HG03442 (cell line): ENCODE measurements at regions not wholly inside any gene's neighbourhood (a gene's known extent, or its start where the extent isn't known, plus 50 kb on each side); places are given as distances from the start of the nearest gene placed in this dataset.

Experiments
- ATAC-seq: cut with Tn5 transposase; IDR thresholded peaks from one replicate; pipeline ENCODE4 v1.9.1; 2021; ENCODE audit warnings: mild to moderate bottlenecking, moderate library complexity; ENCODE audit not compliant: unreplicated experiment

DNA sequence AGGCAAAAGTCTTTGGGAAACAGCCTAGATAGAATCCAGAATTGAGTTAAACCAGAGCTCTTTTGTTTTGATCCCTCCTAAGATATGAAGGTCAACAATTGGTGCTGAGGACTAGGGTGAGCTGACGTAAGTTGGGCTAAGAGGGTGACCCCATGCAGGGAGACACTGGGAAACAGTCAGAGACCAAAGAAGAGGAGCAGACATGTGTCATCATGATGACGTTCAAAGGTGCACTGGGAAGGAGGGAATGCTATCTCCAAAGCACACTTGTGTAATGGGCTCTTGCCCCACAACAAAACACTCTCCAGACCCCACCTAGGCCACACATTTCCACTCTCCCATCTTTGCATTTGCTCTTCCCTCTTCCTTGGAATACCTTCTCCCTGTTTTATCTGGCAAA, 481.4 kb downstream of the COG6 start:
- ATAC-seq = no peak

DNA sequence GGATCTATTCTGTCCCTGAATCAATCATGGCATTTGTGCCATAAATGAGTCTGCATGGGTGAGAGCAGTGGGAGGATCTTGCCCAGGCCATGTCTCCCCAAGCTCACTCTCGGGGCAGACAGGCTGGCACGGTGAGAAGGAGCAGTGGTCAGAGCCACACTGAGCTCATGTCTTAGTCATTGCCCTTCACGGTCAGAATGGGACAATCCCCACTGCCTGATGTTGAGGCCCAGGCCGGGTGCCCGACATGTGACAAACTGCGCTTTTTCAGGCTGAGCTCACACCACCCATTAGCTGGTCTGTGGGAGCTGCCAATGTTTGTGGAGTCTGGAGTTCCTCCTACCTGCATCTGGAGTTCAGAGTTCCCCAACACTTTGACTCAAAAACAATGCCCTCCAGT, 481.9 kb downstream of the COG6 start:
- no peak for ATAC-seq

DNA sequence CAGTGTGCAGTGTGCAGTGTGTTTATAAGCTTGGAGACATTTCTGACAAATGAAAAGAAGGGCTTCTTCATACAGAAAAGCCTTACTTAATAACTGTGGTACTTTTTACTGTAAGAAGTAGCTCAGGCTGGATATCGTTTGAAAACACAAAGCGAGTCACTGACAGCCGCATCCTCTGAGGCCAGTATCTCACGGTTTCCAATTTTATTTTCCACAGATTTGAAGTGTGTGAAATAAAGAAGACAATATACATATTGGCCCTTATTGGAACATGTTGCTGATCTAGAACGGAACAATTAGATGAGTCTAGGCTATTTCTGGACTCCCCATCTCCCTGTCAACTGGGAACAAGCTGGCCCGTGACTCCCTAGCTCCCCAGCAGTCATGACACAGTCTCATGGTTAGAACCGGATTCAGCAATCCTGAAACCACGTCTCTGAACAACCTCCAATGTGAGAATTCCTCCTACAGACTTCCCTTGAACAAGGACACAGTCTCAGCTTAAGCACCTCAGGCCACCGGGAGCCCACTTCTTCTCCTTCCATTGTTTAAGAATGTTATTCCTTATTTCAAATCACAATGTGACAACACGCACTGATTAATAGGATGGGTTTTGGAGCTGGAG, 484.5 kb downstream of the COG6 start:
- no peak for ATAC-seq

DNA sequence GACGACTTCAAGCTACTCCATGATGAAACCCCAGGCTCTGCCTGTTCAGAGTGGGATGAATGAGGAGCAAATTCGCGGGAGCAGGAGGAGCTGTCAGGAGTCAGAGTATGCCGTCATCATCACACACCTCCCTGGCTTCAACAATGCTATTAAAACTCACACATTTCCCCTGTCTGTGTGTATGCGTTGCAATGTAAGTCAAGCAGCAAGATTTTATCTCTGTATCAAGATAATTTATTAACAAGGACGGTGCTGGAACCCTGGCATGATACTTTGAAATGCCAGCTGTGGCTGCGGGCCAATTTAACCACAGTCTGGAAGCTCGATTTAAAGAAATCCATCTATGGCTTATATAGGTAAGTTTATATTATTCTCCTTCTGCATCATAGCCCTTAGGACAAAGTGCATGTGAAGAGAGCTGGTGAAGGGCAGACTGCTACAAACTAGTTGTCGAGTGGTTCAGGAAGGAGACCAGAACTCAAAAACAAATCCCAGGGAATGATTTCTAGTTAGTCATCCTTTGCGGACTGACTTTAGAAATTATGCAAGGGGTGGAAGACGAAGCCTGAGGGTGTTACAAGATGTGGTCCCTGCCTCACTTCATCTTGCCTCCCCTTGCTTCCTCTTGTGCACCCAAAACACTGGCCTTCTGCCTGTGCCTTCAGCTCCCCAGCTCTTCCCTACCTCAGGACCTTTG, 486.5 kb downstream of the COG6 start:
- no peak for ATAC-seq

DNA sequence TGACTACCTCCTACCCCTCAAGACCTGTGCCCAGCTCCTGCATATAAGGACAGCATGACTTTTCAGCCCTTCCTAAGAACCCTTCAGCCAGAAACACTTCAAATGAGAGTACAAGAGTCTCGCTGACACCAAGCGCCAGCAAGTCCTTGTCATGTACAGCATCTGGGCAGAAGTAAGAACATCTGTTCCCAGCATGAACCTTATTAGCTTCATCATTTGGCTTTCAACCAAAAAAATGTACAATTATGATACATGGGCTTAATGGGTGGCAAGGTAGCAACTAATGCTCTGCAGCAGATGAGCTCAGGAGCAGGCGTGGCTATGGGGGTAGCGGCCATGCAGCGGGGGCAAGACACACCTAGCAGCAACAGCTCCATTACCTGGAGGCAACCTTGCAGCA, 487.6 kb downstream of the COG6 start:
- no peak for ATAC-seq

DNA sequence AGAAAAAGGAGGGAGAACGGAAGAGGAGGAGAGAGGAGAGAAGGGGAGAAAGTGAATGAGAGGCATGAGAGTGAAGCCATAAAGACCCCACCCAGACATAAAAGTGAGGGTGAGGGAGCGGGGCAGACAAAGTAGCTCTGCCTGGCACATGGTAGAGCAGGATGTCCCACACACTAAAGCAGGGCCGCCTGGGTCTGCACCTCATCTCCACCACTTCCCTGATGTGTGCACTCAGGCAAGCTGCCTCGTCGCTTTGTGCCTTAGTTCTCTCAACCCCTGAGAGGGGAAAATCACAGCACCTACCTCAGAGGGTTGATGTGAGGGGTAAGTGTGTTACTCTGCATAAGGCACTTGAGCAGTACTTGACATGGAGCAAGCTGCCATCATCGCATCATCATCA, 488.1 kb downstream of the COG6 start:
- ATAC-seq = no peak

DNA sequence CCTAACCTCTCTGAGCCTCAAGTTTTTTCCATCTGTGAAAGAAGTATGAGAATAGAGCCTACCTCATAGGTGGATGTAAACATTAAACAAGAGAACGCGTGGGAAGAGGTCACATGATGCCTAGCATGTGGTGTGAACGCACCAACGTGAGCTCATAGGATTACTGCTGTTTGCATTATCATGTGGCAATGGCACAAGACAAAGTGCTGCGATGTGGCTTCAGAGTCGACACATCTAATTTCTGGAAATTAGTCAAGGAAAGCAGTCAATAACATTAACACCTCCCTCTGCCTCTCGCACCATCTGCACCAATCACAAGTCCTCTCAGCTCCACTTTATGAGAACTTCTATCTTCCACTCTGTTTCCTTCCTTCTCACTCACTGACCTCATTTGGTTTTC, 489.7 kb downstream of the COG6 start:
- ATAC-seq = no peak

DNA sequence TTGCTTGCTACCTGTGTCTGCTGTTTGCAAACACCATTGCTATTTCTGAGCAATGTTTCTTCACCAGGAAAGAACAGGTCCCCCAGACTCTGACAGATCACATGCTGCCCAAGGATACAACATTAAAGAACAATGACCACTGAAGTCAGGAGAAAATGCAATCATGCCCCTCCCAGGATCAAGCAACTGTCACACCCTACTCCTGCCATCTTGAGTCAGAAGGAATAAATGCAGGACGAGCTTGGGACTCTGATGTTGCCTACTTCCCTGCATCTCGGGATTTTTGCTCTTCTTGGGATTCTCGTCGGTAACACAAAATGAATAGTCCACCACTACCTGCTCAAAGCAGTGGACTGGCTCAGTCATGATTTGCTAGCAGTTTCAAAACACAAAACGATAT, 490.6 kb downstream of the COG6 start:
- ATAC-seq = no peak

DNA sequence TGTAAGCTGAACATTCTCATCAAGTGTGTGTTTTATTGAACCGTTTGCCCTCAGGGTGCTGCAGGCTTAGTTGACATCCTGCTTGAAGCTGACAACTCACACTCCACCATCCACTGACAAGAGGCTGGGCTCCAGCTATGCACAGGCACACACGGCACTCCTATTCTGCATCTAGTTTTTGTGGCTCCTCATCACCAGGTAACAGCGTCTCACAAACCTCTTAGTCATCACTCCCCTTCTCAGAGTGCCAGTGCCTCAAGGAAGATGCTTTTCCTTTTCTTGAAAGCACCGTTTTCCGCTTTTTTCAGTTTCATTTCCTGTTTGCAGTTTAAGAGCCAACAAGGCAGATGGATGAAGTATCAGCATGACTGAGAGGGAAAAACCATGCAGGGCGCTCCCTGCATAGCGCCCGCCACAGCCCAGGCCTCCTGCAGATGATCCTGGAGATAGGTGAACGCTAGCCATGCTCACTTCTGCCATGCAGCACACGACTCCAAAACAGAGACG, 491.2 kb downstream of the COG6 start:
- ATAC-seq = no peak

DNA sequence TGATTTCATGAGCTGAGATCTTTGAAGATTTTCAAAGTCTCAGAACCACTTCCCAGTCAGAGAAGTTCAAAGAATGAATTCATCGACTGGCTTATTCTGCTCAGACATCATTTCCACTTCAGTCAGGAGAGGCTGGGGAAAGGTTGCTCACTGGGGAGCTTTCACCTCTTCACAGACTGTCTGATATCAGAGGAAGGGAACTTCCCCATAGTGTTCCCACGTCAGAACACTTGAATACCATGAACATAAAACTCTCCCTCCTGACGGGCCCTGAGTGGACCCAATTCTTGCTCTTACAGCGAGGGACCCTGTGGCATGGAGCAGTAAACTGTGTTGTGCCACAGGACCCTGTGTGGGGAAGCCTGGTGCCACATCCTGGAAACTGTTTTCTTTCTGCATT, 492.6 kb downstream of the COG6 start:
- no peak for ATAC-seq

DNA sequence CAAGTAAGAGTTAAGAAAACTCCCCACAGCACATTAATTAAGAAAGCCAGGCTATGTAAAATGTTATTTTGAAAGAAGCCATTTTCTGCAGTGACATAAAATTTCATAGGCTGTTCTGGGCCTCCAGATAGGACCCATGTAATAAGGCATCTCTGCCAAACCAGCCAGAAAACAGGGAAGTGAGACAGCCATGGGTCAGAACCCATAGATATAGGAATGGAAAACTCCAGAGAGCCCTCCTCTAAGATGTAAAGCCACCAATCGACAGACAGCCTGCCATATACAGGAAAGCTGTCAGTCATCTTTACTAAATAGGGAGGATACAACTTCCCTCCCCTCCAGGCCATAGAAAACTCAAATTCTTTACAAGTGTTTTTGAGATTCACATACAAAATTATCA, 493.3 kb downstream of the COG6 start:
- ATAC-seq = no peak

DNA sequence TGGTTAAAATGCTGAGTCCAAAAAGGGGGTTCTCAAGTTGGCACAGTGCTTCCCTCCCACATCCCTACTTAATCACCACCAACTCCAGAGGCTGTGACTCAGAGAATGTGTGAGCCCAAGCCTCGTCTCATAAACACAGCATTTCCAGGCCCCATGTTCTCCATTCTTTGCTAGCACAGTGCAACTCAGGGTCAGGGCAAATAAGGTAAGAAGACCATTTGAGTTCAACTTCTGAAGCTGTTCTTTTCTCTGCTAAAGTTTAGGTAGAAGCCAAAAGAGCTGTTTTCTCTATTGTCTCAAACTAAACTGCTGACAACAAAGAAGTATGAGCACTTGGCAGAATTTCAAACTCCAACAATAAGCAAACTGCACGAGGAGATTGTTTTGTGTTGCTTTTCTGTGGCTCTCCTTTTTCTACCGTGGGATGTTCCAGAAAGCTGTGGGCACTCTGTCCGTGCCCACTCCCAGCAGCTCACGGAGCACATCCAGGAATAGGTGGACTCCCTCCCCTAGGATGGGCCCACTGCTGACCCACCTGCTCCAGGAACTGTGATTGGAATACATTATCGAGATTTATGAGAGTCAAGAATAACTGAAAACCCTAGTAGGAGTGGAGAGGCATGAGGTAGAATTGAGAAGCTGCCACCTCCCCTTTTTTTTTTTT, 494.3 kb downstream of the COG6 start:
- no peak for ATAC-seq

DNA sequence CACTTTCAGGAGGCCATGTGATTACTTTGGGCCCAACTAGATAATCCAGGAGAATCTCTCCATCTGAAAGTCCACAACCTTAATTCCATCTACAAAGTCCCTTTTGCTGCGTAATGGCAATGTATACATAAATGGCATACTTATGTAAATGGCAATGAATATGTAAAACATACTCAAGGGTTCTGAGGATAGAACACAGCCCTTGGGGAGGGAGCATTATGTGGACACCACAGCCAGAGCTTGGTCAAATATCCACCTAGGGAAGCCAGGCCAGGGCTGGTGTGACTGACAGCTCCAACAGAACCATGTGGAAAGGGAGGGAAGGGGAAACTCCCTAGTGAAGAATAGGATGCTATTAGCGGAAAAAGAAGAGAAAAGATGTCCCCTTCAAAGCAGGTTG, 496.2 kb downstream of the COG6 start:
- ATAC-seq = no peak

DNA sequence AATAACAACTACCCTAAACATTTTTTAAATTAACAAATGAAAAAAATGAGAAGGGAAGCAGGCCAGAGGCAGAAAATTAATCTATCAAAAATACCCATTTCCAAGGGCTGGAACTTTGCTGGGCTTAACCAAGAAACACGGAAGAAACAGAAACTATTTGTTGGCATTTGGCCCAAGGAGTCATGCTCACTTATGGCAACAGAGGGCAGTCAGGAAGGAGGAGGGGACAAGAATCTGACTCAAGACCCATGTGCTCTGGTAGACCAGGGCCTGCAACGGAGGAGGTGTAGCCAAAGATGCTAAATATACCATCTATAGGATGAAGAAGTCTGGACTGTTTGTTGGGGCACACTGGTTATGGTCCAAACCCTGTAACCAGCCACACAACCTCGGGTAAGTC, 496.7 kb downstream of the COG6 start:
- ATAC-seq = no peak

DNA sequence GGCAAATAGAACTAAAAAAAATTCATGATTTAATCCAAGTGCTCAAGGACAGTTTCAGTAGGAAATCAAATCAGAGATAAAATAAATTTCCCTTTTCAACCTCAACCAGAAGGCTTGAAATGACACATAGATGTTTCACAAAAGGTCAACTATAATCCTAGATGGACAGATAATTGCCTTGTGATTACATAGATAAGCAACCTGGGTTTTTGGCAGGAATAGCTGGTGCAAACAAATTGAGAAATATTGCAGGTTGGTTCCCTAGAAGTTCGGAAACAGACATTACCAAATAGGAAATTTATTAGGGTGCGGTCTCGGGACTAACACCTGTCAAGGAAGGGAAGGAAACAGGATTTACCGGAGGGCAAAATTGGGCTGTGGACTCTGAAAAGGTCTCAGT, 497.5 kb downstream of the COG6 start:
- ATAC-seq = no peak

DNA sequence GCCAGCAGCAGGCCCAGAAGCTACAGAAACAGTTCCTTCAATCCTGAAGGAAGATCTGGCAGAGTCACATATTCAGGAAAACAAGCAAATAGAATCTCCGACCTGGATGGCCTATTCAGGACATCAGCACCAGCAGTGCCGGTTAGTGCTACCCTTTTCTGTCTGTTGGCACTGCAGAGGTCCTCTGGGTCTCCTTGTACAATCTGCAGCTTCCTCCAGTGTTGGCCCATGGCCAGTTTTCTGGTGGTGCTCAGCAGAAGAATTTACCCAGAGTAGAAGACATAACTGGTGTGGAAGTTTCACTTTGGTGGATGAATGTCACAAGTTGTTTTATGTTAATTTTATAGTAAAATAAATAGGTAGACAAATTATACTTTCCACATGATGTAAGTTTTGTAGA, 498.1 kb downstream of the COG6 start:
- ATAC-seq = no peak

DNA sequence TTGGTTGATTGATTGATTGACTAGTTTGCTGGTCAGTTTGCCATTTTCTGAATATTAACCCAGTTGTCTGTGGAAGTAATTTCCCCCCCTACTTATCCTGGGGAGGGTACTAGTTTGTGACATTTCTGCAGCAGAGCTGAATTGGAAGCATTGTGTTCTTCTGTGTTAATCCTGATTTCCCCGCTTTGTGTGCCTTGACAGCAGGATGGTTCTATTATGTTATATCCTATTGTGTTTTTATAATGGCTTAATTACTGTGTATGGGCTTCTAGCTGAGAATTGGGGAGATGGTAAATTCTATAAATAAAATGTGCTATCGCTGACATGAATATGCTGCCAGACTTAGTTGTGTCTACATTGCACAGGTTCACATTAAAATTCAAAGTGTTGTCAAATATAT, 499.7 kb downstream of the COG6 start:
- ATAC-seq = no peak

DNA sequence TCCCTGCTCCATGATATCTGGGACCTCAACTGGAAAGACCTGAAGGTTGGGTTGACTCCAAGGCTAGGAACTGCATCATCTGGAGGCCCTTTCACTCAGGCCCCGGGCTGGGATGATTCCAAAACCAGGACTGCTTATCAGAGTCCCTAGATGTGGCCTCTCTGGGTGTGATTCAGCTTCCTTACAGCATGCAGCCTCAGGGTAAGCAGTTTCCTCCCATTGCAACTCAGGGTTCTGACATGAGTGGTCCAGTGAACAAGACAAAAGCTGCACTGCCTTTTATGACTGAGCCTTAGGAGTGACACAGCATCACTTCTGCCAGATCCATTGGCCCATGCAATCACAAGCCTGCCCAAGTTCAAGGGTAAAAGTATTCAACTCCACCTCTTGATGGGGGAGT, 502.8 kb downstream of the COG6 start:
- no peak for ATAC-seq

DNA sequence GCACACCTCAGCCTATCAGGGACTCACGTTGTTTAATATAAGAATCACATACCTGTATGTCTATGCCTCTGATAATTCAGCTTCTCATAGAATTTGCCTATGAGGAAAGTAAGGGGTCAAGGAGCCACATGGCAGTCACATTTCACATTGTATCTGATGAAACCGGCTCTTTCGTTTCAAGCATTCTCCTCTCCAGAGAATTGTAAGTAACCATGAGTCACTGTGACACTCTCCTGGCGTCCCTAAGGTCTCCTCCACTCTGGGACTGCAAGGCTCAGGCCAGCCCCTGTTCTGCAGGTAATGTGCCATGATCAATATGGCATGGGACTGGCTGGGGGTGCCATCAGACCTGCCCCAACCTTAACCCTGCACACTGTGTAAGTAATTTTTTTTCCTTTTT, 503.3 kb downstream of the COG6 start:
- ATAC-seq = no peak

DNA sequence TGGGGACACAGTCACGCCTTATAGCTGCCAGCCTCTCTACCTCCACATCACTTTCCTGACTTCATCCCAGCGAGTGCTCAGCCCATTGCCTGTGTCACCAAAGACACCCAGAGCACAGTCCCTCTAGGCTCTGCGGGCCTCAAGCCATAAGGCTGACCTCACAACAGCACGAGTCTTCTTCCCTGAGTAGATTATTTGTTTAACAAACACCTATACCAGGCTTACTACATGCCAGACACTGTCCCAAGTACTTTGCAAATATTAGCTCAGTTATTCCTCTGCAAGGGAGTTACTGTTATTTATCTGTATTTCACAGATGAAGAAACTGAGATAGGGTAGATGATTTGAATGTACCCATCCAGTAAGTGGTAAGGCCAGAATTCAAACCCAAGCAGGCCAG, 504.3 kb downstream of the COG6 start:
- no peak for ATAC-seq

DNA sequence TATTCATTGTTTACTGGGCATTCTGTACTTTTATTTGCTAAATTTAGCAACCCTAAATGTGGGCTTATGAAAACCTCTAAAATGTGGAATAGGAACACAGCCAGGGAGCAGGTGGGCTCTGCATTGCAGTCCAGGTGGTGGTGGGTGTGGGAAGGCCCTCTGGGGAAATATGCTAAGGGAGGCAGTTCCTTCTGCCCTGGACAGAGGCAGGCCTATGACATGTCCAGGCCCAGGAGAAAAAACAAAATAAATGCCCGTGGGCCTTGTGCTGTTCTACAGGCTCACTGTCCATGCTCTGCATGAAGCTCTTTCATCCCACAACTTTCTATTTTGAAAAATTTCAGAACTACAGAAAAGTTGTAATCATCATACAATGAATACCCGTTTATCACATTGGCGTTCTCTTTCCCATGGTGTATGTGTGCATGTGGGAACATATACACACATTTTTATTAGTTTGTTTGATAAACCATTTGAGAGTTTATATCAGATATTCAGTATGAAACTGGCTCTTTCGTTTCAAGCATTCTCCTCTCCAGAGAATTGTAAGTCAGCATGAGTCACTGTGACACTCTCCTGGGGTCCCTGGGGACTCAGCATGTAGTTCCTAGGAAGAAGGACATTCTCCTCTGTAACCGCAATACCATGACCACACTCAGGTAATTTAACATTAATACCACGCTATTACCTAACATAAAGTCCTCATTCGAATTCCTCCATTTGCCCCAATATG, 505.3 kb downstream of the COG6 start:
- ATAC-seq = no peak

DNA sequence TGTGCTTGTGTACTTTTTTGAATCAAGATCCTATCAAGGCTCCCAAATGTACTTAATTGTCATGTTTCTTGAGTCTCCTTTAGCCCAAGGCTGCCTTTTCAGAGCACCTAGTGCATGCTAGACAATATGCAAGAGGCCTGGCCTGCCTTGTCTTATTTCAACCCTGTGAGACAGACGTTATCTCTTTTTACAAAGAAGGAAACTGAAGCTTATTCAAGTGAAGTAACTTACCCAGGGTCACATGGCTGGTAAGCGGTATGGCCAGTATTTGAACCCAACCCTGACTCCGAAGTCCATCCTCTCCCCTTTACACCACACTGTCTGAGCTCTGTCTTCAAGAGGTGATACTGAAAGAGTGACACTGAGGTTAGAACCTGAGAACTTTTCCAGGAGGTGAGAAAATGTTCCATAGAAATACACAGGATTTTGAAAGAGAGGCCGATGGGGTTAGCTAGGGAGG, 505.1 kb downstream of the FOXO1 start:
- ATAC-seq = no peak
